ENCODE measurements at regions not wholly inside any gene's neighbourhood (a gene's known extent, or its start where the extent isn't known, plus 50 kb on each side); places are given as distances from the start of the nearest gene placed in this dataset.

GRCh38 chr10:4749271-4749574 is 76.8 kb upstream of the AKR1E2 start:
- TF ChIP-seq FOXJ3 (CRISPR knock-in tag; IDR thresholded peaks at IDR 0.05; ENCODE audit: borderline replicate concordance) = no peak
- TF ChIP-seq ZNF512 (CRISPR knock-in tag; IDR thresholded peaks at IDR 0.05; ENCODE audit: borderline replicate concordance) = no peak
- no peak for TF ChIP-seq CTCF (IDR thresholded peaks at IDR 0.05)
- TF ChIP-seq NFE2L1 (CRISPR knock-in tag; IDR thresholded peaks at IDR 0.05) = no peak
- TF ChIP-seq FOXP1 (CRISPR knock-in tag; IDR thresholded peaks at IDR 0.05; ENCODE audit: borderline replicate concordance) = no peak
- TF ChIP-seq ATF3 (CRISPR knock-in tag; conservative IDR thresholded peaks at IDR 0.05) = no peak
- no peak for TF ChIP-seq ZNF423 (CRISPR knock-in tag; IDR thresholded peaks at IDR 0.05)
- TF ChIP-seq MAX (CRISPR knock-in tag; IDR thresholded peaks at IDR 0.05) = no peak
- no peak for TF ChIP-seq CBFB (CRISPR knock-in tag; IDR thresholded peaks at IDR 0.05; ENCODE audit: low read depth)
- no peak for TF ChIP-seq KAT7 (CRISPR knock-in tag; IDR thresholded peaks at IDR 0.05; ENCODE audit: borderline replicate concordance)
- no peak for TF ChIP-seq SMAD4 (CRISPR knock-in tag; IDR thresholded peaks at IDR 0.05)
- TF ChIP-seq USF1 (CRISPR knock-in tag; IDR thresholded peaks at IDR 0.05) = no peak
- no peak for TF ChIP-seq E2F4 (CRISPR knock-in tag; IDR thresholded peaks at IDR 0.05; ENCODE audit: borderline replicate concordance, low read depth)
